SJSA1 (cell line): ENCODE measurements at regions not wholly inside any gene's neighbourhood (a gene's known extent, or its start where the extent isn't known, plus 50 kb on each side); places are given as distances from the start of the nearest gene placed in this dataset.

Experiments
- DNase-seq, 2 experiments: peaks; one replicate each; pipeline ENCODE4 v3.0.0-alpha.2; 2015 to 2020; ENCODE audit warnings: low spot score in 2 of 2, low read depth in 1 of 2
- H3K27ac ChIP-seq: fragments of 250-450 bp; sonication (Bioruptor Pico); 2 replicates; pipeline ENCODE4 v1.5.1; 2020; ENCODE audit warnings: mild to moderate bottlenecking, moderate library complexity
- H3K27me3 ChIP-seq: fragments of 250-450 bp; sonication (Bioruptor Pico); replicated peaks from 2 replicates; pipeline ENCODE4 v1.5.1; 2020; ENCODE audit warnings: mild to moderate bottlenecking, moderate library complexity
- H3K36me3 ChIP-seq: fragments of 250-450 bp; sonication (Bioruptor Pico); 2 replicates; pipeline ENCODE4 v1.5.1; 2020; ENCODE audit warnings: mild to moderate bottlenecking
- H3K4me1 ChIP-seq: fragments of 250-450 bp; sonication (Bioruptor Pico); replicated peaks from 2 replicates; pipeline ENCODE4 v1.6.1; 2021; ENCODE audit warnings: mild to moderate bottlenecking
- H3K4me3 ChIP-seq: fragments of 250-450 bp; sonication (Bioruptor Pico); 2 replicates; pipeline ENCODE4 v1.5.1; 2020; ENCODE audit warnings: mild to moderate bottlenecking
- H3K9me3 ChIP-seq: fragments of 250-450 bp; sonication (Bioruptor Pico); replicated peaks from 2 replicates; pipeline ENCODE4 v1.5.1; 2020; ENCODE audit warnings: mild to moderate bottlenecking

GRCh38 chr3:187999821-188000220, 154.1 kb upstream of the LPP start:
- no peaks in the 10 kb centered on the region for H3K27me3 ChIP-seq
- no peaks in the 10 kb centered on the region for H3K36me3 ChIP-seq
- no peak overlapping the region for H3K4me3 ChIP-seq
- DNase-seq = no peak
- no peaks in the 10 kb centered on the region; the same call in 1 of the 2 replicates for H3K4me1 ChIP-seq
- H3K27ac ChIP-seq = no peak overlapping the region
- H3K9me3 ChIP-seq = no peaks in the 10 kb centered on the region

GRCh38 chr3:188000361-188000861, 153.5 kb upstream of the LPP start:
- H3K4me3 ChIP-seq = no peak overlapping the region
- no peaks in the 10 kb centered on the region for H3K4me1 ChIP-seq
- H3K36me3 ChIP-seq = no peaks in the 10 kb centered on the region
- no peak for DNase-seq
- H3K9me3 ChIP-seq = no peaks in the 10 kb centered on the region
- no peaks in the 10 kb centered on the region for H3K27me3 ChIP-seq
- no peak overlapping the region for H3K27ac ChIP-seq

DNA sequence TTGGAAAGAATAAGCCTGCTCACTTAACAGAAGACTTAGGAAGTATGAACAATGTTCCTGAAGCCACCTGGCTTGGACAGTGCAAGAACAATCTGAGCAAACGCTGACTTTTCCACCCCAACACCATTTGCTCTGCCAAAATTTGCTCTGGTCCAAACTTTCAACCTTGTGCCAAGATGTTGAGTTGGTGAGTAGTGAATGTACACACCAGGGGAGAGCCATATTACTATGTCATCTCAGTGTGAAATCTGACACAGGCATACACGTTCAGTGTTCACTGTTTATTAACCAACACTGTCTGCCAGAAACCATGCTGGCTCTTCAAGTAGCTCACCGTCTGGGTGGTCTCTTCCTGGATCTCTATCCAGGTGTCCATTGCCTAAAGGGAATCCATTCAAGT, 152.9 kb upstream of the LPP start:
- no peak overlapping the region for H3K4me3 ChIP-seq
- no peak for DNase-seq
- H3K36me3 ChIP-seq = no peaks in the 10 kb centered on the region

GRCh38 chr3:188001926-188002325, 152.0 kb upstream of the LPP start:
- no peaks in the 10 kb centered on the region for H3K4me1 ChIP-seq

More for the DNA sequence above, 152.9 kb upstream of the LPP start:
- Histone ChIP-seq H3K27me3 (no peaks in the 10 kb centered on the region), H3K9me3 (no peaks in the 10 kb centered on the region), H3K4me1 (no peaks in the 10 kb centered on the region), H3K27ac (no peak overlapping the region)

GRCh38 chr3:188002626-188003138, 151.3 kb upstream of the LPP start:
- no peak for DNase-seq
- Histone ChIP-seq H3K27ac (no peak overlapping the region), H3K27me3 (no peaks in the 10 kb centered on the region), H3K4me3 (no peak overlapping the region), H3K9me3 (no peaks in the 10 kb centered on the region), H3K4me1 (no peaks in the 10 kb centered on the region), H3K36me3 (no peaks in the 10 kb centered on the region)

More at GRCh38 chr3:188001926-188002325, 152.0 kb upstream of the LPP start:
- DNase-seq = no peak
- H3K27me3 ChIP-seq = no peaks in the 10 kb centered on the region
- H3K36me3 ChIP-seq = no peaks in the 10 kb centered on the region
- H3K9me3 ChIP-seq = no peaks in the 10 kb centered on the region
- H3K27ac ChIP-seq = no peak overlapping the region
- no peak overlapping the region for H3K4me3 ChIP-seq

DNA sequence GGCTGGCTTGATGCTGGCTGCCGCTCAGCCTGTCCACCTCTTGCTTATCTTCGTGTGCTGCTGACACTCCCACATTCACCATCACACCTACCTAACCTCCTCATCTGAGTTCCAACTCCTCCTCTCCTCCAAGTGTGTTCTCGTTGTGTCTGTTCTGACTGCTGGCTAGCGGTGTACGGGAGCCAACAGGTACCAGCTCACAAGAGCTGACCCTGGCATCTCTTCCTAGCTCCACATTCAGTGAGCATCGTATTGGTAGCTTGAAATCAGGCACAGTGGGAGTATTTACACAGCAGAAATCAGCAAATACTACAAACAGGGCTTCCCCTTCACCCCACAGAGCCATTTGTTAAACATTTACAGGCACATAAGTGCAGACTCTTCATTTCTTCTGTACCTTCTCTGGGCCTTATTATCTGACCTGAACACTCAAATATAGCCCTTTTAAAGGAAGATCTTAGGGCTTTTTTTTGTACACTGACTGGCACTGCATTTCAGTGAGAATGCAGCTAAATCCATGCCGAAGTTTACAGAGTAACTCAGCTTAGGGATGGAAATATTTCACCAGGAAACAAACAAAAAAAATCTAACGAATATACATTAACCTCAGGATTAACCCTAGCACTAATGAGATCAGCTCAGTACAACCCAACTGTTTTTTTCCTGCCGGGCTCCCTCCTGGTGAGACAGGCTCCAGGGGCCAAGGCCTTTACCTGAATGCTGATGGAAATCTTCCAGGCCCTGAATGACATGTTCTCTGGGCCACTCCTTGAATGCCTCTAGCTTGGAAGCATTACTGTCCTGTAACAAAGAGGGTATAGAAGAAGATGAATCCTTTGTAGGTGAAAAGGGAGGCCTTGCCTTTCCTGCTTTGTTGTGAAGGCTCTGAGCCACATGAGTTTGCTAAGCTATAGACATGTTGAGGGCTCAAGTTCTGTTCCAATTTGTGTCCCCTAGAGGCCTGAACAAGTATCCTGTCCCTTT, 150.5 kb upstream of the LPP start:
- Histone ChIP-seq H3K27me3 (no peaks in the 10 kb centered on the region), H3K4me3 (no peak overlapping the region)
- DNase-seq = no peak

GRCh38 chr3:188006726-188007393, 147.1 kb upstream of the LPP start:
- no peak for DNase-seq

More for the DNA sequence above, 150.5 kb upstream of the LPP start:
- no peak overlapping the region for H3K27ac ChIP-seq
- no peaks in the 10 kb centered on the region for H3K9me3 ChIP-seq
- H3K4me1 ChIP-seq = no peaks in the 10 kb centered on the region
- H3K36me3 ChIP-seq = no peaks in the 10 kb centered on the region

DNA sequence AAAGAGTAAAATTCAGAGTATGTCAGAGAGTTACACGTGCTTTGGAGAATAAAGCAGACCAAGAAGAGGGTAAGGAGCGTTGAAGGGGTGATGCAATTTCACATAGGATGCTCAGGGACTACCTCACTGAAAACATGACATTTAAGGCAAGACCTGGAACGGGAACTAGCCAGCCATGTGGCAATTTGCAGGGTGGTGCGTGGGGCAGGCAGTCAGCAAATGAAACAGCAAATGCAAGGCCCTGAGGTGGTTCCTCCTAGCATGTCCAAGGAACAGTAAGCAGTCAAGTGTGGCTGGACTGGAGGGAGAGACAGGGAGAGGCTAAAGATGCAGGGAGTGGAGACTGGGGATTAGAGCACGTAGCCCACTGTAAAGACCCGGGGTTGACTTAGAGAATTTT, 146.1 kb upstream of the LPP start:
- Histone ChIP-seq H3K4me1 (no peaks in the 10 kb centered on the region), H3K9me3 (no peaks in the 10 kb centered on the region), H3K27ac (no peak overlapping the region), H3K4me3 (no peak overlapping the region), H3K27me3 (no peaks in the 10 kb centered on the region), H3K36me3 (no peaks in the 10 kb centered on the region)
- DNase-seq = no peak

More at GRCh38 chr3:188006726-188007393, 147.1 kb upstream of the LPP start:
- no peak overlapping the region for H3K27ac ChIP-seq
- no peaks in the 10 kb centered on the region for H3K4me1 ChIP-seq
- H3K36me3 ChIP-seq = no peaks in the 10 kb centered on the region
- H3K9me3 ChIP-seq = no peaks in the 10 kb centered on the region
- H3K27me3 ChIP-seq = no peaks in the 10 kb centered on the region
- H3K4me3 ChIP-seq = no peak overlapping the region

DNA sequence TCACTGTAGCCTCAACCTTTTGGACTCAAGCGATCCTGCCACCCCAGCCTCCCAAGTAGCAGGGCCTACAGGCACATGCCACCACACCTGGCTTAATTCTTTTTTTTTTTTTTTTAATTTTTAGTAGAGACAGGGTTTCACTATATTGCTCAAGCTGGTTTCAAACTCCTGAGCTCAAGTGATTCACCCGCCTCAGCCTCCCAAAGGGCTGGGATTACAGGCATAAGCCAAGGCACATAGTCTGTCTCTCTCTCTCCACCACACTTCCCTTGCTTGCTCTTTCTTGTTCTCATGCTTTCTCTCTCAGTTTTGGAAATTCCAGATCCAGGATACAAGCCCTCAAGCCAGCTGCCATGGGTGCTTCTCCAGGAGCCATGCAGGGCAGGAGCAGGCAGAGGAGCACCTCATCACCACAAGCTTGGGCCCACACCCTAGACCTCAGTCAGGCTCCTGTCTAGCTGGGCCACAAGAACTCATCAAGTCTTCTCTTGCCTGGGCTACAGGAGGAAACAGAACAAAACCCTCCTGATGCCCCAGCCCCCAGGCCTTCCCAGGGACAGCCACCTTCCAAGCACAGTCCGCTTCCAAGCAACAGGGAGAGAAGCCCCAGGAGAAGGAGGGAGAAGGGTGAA, 145.3 kb upstream of the LPP start:
- Histone ChIP-seq H3K27ac (no peak overlapping the region), H3K36me3 (no peaks in the 10 kb centered on the region), H3K4me3 (no peak overlapping the region), H3K27me3 (no peaks in the 10 kb centered on the region), H3K4me1 (no peaks in the 10 kb centered on the region), H3K9me3 (no peaks in the 10 kb centered on the region)
- DNase-seq = no peak

- DNase-seq = no peak
- no peak overlapping the region for H3K27ac ChIP-seq
- no peaks in the 10 kb centered on the region for H3K4me1 ChIP-seq
- no peaks in the 10 kb centered on the region for H3K36me3 ChIP-seq
- no peak overlapping the region for H3K4me3 ChIP-seq
- H3K27me3 ChIP-seq = no peaks in the 10 kb centered on the region; the same call in 1 of the 2 replicates
- no peaks in the 10 kb centered on the region for H3K9me3 ChIP-seq
Measured at GRCh38 chr3:188010478-188010877, 143.5 kb upstream of the LPP start.

DNA sequence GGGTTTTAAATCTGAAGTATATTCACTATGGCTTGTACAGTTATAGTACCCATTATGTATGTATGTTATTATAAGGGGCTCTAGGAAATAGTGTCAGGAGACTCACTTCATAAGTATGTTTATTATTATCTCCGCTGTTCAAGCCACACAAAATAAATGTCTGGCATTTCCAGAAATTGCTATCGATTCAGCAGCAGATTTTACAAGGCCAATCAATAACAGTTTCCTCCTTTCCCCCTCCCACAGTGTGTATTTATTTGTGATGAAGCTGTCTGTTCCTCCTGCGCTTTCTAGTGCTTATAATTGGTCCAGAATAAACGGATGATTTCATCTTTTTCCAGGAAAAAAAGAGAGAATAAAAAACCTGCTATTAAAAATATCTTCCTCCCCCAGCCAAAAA, 134.2 kb upstream of the LPP start:
- Histone ChIP-seq H3K27ac (no peak overlapping the region), H3K36me3 (no peaks in the 10 kb centered on the region), H3K4me3 (no peak overlapping the region), H3K9me3 (no peaks in the 10 kb centered on the region; the same call in 1 of the 2 replicates), H3K4me1 (peaks cover 14% of the 10 kb centered on the region), H3K27me3 (no peaks in the 10 kb centered on the region; the same call in 1 of the 2 replicates)
- DNase-seq = no peak

DNA sequence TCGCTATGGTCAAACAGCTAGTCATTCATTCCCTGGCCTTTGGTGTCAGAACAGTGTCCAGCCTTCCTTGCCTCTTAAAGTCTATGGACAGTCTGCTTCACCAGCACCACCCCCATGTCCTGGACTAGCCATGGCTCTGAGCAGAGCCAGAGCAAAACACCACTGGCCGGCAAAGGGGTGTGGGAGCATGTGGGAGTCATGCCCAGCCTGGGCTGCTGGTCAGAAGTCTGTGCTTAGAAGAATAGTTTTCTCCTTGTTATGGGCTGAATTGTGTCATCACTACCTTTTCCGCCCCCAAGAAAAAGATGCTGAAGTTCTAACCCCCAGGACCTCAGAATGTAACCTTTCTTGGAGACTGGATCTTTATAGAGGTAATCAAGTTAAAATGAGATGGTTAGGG, 132.9 kb upstream of the LPP start:
- no peaks in the 10 kb centered on the region; the same call in 1 of the 2 replicates for H3K9me3 ChIP-seq
- no peaks in the 10 kb centered on the region for H3K36me3 ChIP-seq
- H3K4me3 ChIP-seq = no peak overlapping the region
- no peaks in the 10 kb centered on the region for H3K27me3 ChIP-seq
- H3K27ac ChIP-seq = no peak overlapping the region
- peaks cover 14% of the 10 kb centered on the region for H3K4me1 ChIP-seq
- no peak for DNase-seq

DNA sequence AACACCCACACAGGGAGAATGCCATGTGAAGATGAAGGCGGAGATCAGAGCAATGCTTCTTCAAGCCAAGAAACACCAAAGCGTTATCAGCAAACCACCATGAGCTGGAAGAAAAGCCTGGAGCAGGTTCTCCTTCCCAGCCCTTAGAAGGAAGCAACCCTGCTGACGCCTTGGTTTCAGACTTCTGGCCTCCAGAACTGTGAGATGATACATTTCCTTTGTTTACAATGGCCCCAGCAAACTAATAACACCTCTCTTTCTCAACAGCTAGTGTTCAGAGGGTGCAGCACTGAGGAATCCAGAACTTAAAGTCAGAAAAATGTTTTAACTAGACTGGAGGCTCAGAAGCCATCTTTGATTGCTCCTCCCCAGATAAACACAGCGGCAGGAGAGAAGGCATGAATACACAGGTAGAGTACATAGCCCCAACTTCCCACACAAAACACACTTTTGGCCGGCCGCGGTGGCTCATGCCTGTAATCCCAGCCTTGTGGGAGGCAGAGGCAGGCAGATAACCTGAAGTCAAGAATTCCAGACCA, 132.4 kb upstream of the LPP start:
- Histone ChIP-seq H3K4me1 (peaks cover 14% of the 10 kb centered on the region), H3K27ac (no peak overlapping the region)

More for the DNA sequence above, 132.4 kb upstream of the LPP start:
- Histone ChIP-seq H3K36me3 (no peaks in the 10 kb centered on the region), H3K4me3 (no peak overlapping the region), H3K9me3 (no peaks in the 10 kb centered on the region; the same call in 1 of the 2 replicates), H3K27me3 (no peaks in the 10 kb centered on the region)
- peak in 1 of 2 experiments; percentile 32 for DNase-seq
